SW 1271 (cell line): ENCODE measurements at regions not wholly inside any gene's neighbourhood (a gene's known extent, or its start where the extent isn't known, plus 50 kb on each side); places are given as distances from the start of the nearest gene placed in this dataset.

Experiments used
- DNase-seq, 2 experiments: peaks; one replicate each; lab custom pipeline; 2025; lab: John Stamatoyannopoulos, UW

DNA sequence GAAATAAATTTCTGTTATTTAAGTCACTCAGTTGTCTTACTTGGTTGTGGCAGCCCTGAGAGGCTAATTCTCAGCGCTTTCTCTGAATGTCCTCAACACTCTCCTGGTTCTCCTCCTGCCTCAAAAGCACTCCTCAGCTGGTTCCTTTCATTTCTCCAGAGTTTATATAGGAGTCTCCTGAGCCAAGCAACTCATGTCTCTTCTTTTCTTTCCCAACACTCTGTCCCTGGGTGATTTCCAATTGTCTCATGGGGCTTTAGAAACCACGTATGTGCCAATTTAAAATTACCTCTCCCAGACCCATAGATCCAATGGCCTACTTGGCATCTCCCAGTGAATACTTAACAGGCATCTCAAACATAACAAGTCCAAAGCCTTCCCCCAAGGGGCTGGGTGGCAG, 184.3 kb downstream of the TTC32 start:
- no peak for DNase-seq

DNA sequence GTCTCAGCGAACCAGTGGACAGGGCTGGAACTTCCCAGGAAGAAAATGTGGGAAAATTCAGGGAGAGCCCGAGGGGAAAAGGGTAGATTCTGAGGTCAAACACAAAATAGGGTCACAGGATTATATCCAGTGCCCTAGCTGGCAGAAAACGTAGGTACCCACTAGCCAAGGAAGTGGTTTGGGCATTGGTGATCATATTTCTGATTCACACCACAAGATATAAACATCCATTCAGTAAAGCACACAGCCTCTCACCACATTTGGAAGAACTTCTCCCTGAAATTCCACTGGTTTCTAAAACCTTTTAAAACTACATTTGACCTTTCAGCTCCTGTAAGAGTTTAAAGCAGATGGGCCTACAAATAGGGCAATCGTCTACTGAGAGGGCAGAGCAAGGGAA, 186.9 kb downstream of the TTC32 start:
- no peak for DNase-seq

- DNase-seq: no peak
Observed at GRCh38 chr2:19712850-19713249, 188.9 kb downstream of the TTC32 start.

DNA sequence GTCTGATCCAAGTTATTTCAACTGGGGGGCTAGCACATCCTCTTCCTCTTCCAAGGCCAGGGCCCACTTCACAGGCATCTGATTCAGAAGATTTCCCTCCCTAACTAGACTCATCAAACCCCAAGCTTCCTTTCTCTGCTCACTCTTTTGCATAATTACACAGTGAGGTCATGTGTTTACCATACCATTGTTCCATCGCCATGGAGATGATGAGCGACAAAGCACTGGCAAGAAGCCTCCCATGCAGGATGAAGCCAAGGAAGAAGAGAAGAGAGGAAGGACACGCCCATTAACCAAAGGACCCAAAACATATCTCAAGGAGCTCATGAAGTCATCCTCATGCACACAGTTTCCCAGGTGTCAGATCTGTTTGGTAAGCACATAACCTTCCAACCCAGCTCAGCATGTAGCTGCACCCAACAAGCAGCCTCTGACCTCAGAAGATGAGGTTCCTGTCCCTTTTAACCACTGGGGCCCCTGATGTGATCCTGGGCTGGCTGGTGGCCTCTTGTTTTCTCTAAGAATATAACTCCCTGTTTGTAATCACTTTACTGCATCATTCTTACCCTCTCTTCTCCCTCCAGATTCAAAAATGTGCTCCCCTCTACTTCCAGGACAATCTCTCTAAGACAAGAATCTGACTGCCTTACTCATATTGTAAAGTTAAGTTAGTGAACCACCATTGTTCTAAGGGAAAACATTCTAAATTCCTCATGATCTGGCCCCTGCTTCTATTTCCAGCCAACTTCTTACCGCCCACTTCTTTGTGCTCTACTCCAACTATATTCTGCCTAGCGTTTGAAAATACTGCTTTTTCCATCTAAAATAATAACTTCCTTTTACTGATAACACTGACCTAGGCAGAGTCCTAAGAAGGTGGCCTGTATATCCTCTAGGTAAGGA, 190.1 kb downstream of the TTC32 start:
- peak; percentile 55 to 83 for DNase-seq

DNA sequence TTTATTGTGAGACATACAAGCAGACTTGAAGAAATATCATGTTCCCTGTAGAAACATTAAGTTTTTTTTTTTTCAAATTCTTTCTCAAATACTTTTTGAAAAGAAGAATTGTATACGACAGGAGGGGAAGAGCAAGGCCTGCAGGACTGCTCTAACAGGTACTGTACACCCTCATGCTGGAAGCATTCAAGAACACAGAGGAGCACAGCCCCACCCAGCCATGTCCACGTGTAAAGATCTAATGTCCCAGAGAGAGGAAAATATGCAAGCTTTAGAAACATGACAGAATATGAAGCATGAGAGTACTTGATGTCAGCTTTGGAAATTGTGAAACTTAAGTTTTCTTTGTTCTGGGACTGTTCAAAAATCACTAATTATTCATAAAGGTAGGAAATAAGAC, 191.6 kb downstream of the TTC32 start:
- peak in 1 of 2 experiments; percentile 8 for DNase-seq

GRCh38 chr2:19709553-19709952, 192.2 kb downstream of the TTC32 start:
- DNase-seq: no peak

GRCh38 chr2:19708776-19709175, 193.0 kb downstream of the TTC32 start:
- DNase-seq: no peak

GRCh38 chr2:19706332-19706731, 195.5 kb downstream of the TTC32 start:
- DNase-seq: no peak

- DNase-seq: no peak
Observed at GRCh38 chr2:19702267-19702666, 199.5 kb downstream of the TTC32 start.

- no peak for DNase-seq
Observed at GRCh38 chr2:19700861-19701585, 200.8 kb downstream of the TTC32 start.

- DNase-seq: no peak
Observed at GRCh38 chr2:19697131-19697530, 204.7 kb downstream of the TTC32 start.

DNA sequence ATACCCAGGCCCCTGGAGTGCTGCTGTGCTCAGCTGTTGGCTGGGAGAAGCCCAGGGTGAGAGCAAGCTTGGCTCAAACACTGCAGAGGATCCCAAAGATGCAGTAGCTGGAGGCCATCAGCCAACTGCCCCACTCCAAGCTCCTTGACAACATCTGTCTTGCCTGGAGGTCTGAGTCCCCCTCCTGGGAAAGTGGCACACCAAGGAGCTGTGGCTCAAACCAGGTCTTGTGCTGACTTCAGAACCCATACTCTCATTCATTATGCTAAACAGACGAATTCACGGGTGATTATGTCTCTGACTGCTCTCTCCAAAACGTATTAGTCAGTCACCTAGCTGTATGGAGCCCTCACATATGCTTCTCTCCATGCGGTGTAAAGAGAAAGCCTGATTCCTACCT, 206.1 kb downstream of the TTC32 start:
- no peak for DNase-seq

DNA sequence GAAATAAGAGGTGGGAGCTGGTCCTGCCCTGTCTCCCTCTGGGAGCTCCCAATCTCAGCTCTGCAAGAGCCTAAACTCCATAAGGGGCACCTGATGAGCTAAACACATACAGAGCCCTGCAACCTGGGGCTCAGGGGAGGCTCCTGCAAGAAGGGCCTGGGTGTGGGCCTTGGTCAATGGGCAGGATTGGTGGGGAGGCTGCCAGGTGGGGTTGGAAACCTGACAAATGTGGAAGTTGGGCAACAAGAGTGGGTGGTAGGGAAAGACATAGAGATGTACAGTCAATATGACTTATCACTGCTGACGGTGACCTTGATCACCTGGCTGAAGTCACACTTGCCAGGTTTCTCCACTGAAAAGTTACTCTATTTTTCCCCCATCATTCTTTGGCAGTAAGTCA, 209.9 kb downstream of the TTC32 start:
- DNase-seq: no peak

- no peak for DNase-seq
Observed at GRCh38 chr2:19690429-19690828, 211.4 kb downstream of the TTC32 start.

DNA sequence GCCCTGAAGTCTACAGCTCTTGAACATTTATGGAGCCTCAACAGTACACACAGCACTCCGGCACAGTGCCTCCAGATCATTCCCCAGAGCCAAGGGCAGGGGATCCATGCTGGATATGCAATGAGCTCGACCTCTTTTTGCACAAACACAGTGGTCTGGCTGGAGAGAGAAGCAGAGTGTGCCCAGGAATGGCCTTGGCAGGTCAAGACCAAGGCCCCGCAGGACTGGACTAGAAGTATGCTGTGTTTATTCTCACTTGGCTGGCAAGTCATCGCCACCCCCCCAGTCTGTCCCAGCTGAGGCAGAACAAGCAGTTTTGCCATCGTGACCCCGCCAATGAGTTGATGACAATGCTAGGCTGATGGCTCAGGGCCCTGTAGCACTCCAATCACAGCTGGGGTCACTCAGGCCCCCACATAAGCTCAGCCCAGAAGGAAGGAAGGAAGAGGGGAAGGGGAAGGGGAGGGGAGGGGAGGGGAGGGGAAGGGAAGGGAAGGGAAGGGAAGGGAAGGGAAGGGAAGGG, 212.1 kb downstream of the TTC32 start:
- DNase-seq: no peak

DNA sequence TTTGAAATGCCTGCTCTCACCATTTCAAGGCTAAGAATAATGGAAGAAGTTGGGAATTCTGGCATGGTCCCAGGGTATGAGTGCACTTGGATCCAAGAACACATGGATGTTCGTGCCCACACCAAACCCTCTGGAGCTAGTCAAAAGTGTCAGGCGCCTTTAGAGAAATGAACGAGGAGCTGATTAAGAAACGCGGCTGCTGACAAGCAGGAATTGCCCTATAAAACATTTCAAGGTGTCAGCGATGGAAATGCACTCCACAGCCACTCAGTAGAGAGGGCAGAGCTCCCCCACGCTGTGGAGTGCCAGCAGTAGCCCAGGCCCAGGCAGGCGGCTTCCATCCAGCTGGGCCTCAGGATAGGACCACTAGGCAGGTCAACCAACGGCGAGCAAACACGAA, 213.7 kb downstream of the TTC32 start:
- DNase-seq: no peak

- DNase-seq: no peak
Observed at GRCh38 chr2:19687017-19687659, 214.6 kb downstream of the TTC32 start.

- DNase-seq: no peak
Observed at GRCh38 chr2:19686439-19686838, 215.3 kb downstream of the TTC32 start.

- DNase-seq: no peak
Observed at GRCh38 chr2:19685731-19686130, 216.1 kb downstream of the TTC32 start.

DNA sequence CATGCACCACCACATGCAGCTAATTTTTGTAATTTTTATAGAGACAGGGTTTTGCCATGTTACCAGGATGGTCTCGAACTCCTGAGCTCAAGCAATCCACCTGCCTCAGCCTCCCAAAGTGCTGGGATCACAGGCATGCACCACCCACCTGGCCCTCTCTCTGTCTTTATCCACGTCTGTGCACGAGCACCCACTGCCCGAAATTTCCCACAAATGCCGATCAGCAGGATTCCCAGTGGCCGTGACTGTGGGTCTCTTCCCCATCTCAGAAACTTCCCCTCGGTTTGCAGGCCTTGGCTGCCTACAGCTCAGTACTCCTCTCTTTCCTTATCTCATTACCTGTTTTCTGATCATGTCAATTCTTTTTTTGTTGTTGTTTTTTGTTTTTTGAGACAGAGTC, 217.3 kb downstream of the TTC32 start:
- no peak for DNase-seq

- no peak for DNase-seq
Observed at GRCh38 chr2:19683556-19683955, 218.2 kb downstream of the TTC32 start.

- DNase-seq: no peak
Observed at GRCh38 chr2:19682493-19682892, 219.3 kb downstream of the TTC32 start.
